Thyroid gland (tissue), 4 donors: ENCODE measurements at regions not wholly inside any gene's neighbourhood (a gene's known extent, or its start where the extent isn't known, plus 50 kb on each side); places are given as distances from the start of the nearest gene placed in this dataset.

ENCODE experiments used
- POLR2A ChIP-seq, 2 donors: fragments of 450-650 bp; IDR thresholded peaks; one replicate each; pipeline ENCODE4 v1.6.1; 2017; ENCODE audit warnings: antibody characterized with exemption in 2 of 2, mild to moderate bottlenecking in 2 of 2, moderate library complexity in 1 of 2
- TF ChIP-seq, protein P1 (sequence below), 6 experiments: fragments of 200-600 bp in 3 of 6; fragments of 450-650 bp in 3 of 6; sonication (generic) in 3 of 6; IDR thresholded peaks; one replicate each; pipeline ENCODE4 v1.5.1; 2016 to 2019; ENCODE audit warnings: antibody characterized with exemption in 6 of 6, mild to moderate bottlenecking in 2 of 6, inconsistent platforms in 1 of 6, moderate library complexity in 1 of 6

DNA sequence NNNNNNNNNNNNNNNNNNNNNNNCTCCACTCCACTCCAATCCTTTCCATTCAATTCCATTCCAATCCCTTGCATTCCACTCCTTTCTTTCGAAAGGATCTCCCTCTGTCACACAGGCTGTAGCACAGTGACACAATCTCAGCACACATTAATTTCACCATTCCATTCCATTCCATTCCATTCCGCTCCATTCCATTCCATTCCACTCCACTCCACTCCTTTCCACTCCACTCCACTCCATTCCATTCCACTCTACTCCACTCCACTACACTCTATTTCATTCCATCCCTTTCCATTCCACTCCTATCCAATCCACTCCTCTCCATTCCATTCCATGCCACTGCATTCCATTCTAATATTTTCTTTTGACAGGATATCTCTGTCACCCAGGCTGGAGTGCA, 1459.0 kb downstream of the TSPY10 start:
- TF ChIP-seq, protein P1, sequence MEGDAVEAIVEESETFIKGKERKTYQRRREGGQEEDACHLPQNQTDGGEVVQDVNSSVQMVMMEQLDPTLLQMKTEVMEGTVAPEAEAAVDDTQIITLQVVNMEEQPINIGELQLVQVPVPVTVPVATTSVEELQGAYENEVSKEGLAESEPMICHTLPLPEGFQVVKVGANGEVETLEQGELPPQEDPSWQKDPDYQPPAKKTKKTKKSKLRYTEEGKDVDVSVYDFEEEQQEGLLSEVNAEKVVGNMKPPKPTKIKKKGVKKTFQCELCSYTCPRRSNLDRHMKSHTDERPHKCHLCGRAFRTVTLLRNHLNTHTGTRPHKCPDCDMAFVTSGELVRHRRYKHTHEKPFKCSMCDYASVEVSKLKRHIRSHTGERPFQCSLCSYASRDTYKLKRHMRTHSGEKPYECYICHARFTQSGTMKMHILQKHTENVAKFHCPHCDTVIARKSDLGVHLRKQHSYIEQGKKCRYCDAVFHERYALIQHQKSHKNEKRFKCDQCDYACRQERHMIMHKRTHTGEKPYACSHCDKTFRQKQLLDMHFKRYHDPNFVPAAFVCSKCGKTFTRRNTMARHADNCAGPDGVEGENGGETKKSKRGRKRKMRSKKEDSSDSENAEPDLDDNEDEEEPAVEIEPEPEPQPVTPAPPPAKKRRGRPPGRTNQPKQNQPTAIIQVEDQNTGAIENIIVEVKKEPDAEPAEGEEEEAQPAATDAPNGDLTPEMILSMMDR (IDR thresholded peaks at IDR 0.05), result no peak
- no peak for TF ChIP-seq POLR2A (IDR thresholded peaks at IDR 0.05)
